ENCODE measurements at regions not wholly inside any gene's neighbourhood (a gene's known extent, or its start where the extent isn't known, plus 50 kb on each side); places are given as distances from the start of the nearest gene placed in this dataset.
"Not testable (repeated sequence)": the region's sequence is repeated elsewhere in the genome, so short reads cannot be mapped to it uniquely, and the experiment has no call there.

GRCh38 chr22:23451452-23452230, 128.4 kb downstream of the IGLL1 start:
- ATAC-seq; H3K4me1 Mint-ChIP-seq; H3K4me3 Mint-ChIP-seq; DNase-seq; H3K36me3 Mint-ChIP-seq (ENCODE audit: low read depth); H3K9me3 ChIP-seq (ENCODE audit: control insufficient read depth, low read length, poor library complexity, severe bottlenecking); H3K27ac Mint-ChIP-seq: not testable (repeated sequence)
- peaks cover 30% of the 10 kb centered on the region for H3K27me3 Mint-ChIP-seq

DNA sequence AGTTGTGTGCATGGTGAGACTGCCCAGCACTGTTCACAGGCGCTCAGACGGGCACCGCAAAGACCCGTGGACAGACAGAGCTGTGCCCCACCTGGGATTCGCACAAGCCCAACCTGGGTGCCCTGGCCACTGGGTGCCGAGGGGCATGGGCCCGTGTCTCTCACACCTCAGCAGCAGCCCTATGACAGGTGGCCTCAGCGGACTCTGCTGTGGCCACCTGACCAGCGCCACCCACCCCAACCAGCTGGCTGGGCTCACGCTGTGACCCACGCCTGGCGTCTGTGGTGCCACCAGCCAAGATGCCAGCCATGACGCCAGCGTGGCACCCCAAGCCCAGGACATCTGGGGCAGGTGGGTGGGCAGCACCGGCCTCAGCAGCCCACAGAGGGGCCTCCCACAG, 129.3 kb downstream of the IGLL1 start:
- peaks cover 22% of the 10 kb centered on the region for H3K27me3 Mint-ChIP-seq
- not testable (repeated sequence) for H3K4me1 Mint-ChIP-seq

GRCh38 chr22:23450434-23450795, 129.7 kb downstream of the IGLL1 start:
- no peak for DNase-seq
- peaks cover 22% of the 10 kb centered on the region for H3K27me3 Mint-ChIP-seq
- H3K9me3 ChIP-seq (ENCODE audit: control insufficient read depth, low read length, poor library complexity, severe bottlenecking) = no peaks in the 10 kb centered on the region
- no peaks in the 10 kb centered on the region for H3K4me1 Mint-ChIP-seq
- no peak overlapping the region for H3K4me3 Mint-ChIP-seq
- H3K36me3 Mint-ChIP-seq (ENCODE audit: low read depth) = peaks cover 3% of the 10 kb centered on the region
- ATAC-seq = no peak
- no peak overlapping the region for H3K27ac Mint-ChIP-seq

More for the DNA sequence above, 129.3 kb downstream of the IGLL1 start:
- H3K27ac Mint-ChIP-seq; DNase-seq; H3K36me3 Mint-ChIP-seq (ENCODE audit: low read depth); H3K9me3 ChIP-seq (ENCODE audit: control insufficient read depth, low read length, poor library complexity, severe bottlenecking); ATAC-seq; H3K4me3 Mint-ChIP-seq: not testable (repeated sequence)

GRCh38 chr22:23449748-23450433, 130.2 kb downstream of the IGLL1 start:
- H3K4me3 Mint-ChIP-seq; DNase-seq; H3K4me1 Mint-ChIP-seq; H3K27ac Mint-ChIP-seq; H3K36me3 Mint-ChIP-seq (ENCODE audit: low read depth); H3K9me3 ChIP-seq (ENCODE audit: control insufficient read depth, low read length, poor library complexity, severe bottlenecking); ATAC-seq: not testable (repeated sequence)
- peaks cover 19% of the 10 kb centered on the region for H3K27me3 Mint-ChIP-seq

DNA sequence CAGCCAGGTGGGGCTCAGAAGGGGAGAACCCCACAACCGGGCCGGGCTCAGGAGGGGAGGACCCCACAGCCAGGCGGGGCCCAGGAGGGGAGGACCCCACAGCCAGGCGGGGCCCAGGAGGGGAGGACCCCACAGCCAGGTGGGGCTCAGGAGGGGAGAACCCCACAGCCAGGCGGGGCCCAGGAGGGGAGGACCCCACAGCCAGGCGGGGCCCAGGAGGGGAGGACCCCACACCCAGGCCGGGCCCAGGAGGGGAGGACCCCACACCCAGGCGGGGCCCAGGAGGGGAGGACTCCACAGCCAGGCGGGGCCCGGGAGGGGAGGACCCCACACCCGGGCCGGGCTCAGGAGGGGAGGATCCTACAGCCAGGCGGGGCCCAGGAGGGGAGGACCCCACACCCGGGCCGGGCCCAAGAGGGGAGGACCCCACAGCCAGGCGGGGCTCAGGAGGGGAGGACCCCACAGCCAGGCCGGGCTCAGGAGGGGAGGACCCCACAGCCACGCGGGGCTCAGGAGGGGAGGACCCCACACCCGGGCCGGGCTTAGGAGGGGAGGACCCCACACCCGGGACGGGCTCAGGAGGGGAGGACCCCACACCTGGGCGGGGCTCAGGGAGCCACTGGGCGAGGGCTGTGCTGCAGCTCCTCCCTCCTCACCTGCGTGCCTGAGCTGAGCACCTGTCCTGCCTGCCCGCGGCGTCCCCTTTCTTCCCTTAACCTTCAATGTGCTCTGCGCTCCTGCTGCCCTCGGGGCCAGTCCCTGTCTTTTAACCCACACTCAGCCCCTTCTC, 131.4 kb downstream of the IGLL1 start:
- H3K4me3 Mint-ChIP-seq; ATAC-seq; H3K4me1 Mint-ChIP-seq; DNase-seq; H3K9me3 ChIP-seq (ENCODE audit: control insufficient read depth, low read length, poor library complexity, severe bottlenecking); H3K36me3 Mint-ChIP-seq (ENCODE audit: low read depth); H3K27ac Mint-ChIP-seq: not testable (repeated sequence)
- H3K27me3 Mint-ChIP-seq = peaks cover 11% of the 10 kb centered on the region

GRCh38 chr22:23446796-23447350, 133.2 kb downstream of the IGLL1 start:
- no peaks in the 10 kb centered on the region for H3K9me3 ChIP-seq (ENCODE audit: control insufficient read depth, low read length, poor library complexity, severe bottlenecking)
- no peak overlapping the region for H3K27ac Mint-ChIP-seq
- DNase-seq (no peak), ATAC-seq (no peak)
- H3K4me1 Mint-ChIP-seq = no peaks in the 10 kb centered on the region
- H3K36me3 Mint-ChIP-seq (ENCODE audit: low read depth) = peaks cover 3% of the 10 kb centered on the region
- peaks cover 6% of the 10 kb centered on the region for H3K27me3 Mint-ChIP-seq
- H3K4me3 Mint-ChIP-seq = no peak overlapping the region

- not testable (repeated sequence) for H3K36me3 Mint-ChIP-seq (ENCODE audit: low read depth); DNase-seq; H3K4me3 Mint-ChIP-seq; ATAC-seq; H3K27ac Mint-ChIP-seq; H3K4me1 Mint-ChIP-seq; H3K9me3 ChIP-seq (ENCODE audit: control insufficient read depth, low read length, poor library complexity, severe bottlenecking); H3K27me3 Mint-ChIP-seq
Measured at GRCh38 chr22:23446194-23446593, 133.9 kb downstream of the IGLL1 start.

DNA sequence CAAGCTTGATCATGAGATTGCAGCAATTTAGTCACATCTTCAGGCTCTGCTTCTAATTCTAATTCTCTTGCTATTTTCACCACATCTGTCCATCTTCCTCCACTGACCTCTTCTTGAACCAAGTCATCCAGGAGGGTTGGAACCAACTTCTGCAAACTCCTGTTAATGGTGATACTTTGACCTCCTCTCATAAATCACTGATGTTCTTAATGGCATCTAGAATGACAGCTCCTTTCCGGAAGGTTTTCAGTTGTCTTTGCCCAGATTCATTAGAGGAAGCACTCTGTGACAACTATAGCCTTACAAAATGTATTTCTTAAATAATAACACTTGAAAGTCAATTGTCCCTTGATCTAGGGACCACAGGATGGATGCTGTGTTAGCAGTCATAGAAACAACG, 136.2 kb downstream of the IGLL1 start:
- H3K27me3 Mint-ChIP-seq = peaks cover 12% of the 10 kb centered on the region
- not testable (repeated sequence) for H3K36me3 Mint-ChIP-seq (ENCODE audit: low read depth); H3K27ac Mint-ChIP-seq; H3K4me1 Mint-ChIP-seq; DNase-seq; H3K9me3 ChIP-seq (ENCODE audit: control insufficient read depth, low read length, poor library complexity, severe bottlenecking); H3K4me3 Mint-ChIP-seq; ATAC-seq

DNA sequence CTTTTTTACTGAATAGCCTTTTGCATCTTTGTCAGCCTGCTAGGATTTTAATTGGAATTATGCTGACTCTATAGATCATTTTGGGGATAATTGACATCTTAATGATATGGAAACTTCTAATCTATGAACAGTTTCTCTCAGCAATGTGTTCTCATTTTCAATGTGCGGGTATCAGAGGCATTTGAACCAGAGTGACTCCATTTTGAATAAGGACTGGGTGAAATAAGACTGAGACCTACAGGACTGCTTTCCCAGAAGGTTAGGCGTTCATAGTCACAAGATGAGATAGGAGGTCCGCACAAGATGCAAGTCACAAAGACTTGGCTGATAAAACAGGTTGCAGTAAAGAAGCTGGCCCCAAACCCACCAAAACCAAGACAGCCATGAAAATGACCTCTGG, 140.5 kb downstream of the IGLL1 start:
- not testable (repeated sequence) for H3K4me1 Mint-ChIP-seq; DNase-seq; H3K9me3 ChIP-seq (ENCODE audit: control insufficient read depth, low read length, poor library complexity, severe bottlenecking); H3K36me3 Mint-ChIP-seq (ENCODE audit: low read depth); ATAC-seq; H3K27ac Mint-ChIP-seq; H3K4me3 Mint-ChIP-seq
- H3K27me3 Mint-ChIP-seq = peaks cover 24% of the 10 kb centered on the region

- DNase-seq (no peak), ATAC-seq (no peak)
- H3K9me3 ChIP-seq (ENCODE audit: control insufficient read depth, low read length, poor library complexity, severe bottlenecking) = no peaks in the 10 kb centered on the region
- H3K36me3 Mint-ChIP-seq (ENCODE audit: low read depth) = no peaks in the 10 kb centered on the region
- H3K4me1 Mint-ChIP-seq = peaks cover 4% of the 10 kb centered on the region
- H3K27me3 Mint-ChIP-seq = peaks cover 24% of the 10 kb centered on the region
- no peak overlapping the region for H3K4me3 Mint-ChIP-seq
- no peak overlapping the region for H3K27ac Mint-ChIP-seq
Measured at GRCh38 chr22:23438216-23438615, 141.9 kb downstream of the IGLL1 start.

DNA sequence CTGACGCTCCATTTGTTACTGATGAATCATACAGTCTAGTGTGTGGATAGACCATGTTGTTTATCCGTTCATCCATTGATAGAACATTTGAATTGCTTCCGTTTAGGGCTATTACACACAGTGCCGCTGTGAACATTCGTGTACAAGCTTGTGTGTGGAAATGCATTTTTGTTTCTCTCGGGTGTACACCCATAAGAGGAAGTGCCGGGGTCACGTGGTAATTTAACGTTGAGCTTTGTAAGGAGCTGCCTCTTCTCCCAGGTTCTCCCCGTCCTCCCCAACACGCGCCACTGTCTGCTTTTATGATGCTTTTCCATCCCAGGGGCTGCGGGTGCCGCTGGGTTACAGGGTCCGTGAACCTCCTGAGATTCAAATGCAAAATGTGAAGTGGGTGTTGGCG, 142.3 kb downstream of the IGLL1 start:
- H3K9me3 ChIP-seq (ENCODE audit: control insufficient read depth, low read length, poor library complexity, severe bottlenecking) = no peaks in the 10 kb centered on the region
- no peak overlapping the region for H3K4me3 Mint-ChIP-seq
- peaks cover 6% of the 10 kb centered on the region for H3K4me1 Mint-ChIP-seq
- ATAC-seq = no peak
- DNase-seq = no peak
- H3K27me3 Mint-ChIP-seq = peaks cover 24% of the 10 kb centered on the region
- no peak overlapping the region for H3K27ac Mint-ChIP-seq
- no peaks in the 10 kb centered on the region for H3K36me3 Mint-ChIP-seq (ENCODE audit: low read depth)

DNA sequence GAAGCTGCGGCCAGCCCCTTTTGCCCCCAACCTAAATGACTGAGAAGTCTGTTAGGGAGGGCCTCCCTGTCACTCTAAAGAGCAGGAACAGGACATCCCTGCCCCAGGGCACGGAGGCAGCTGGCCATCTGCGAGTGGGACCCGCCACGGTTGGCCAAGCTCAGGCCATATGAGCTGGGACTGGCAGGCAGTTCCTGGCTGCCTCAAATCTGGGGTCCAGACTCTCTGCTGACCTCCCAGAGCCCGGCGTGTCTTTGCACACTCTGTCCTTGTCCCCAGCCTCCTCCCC, 143.0 kb downstream of the IGLL1 start:
- not testable (repeated sequence) for H3K27ac Mint-ChIP-seq; DNase-seq; H3K36me3 Mint-ChIP-seq (ENCODE audit: low read depth); ATAC-seq; H3K9me3 ChIP-seq (ENCODE audit: control insufficient read depth, low read length, poor library complexity, severe bottlenecking); H3K4me3 Mint-ChIP-seq; H3K4me1 Mint-ChIP-seq
- peaks cover 19% of the 10 kb centered on the region for H3K27me3 Mint-ChIP-seq

- H3K4me3 Mint-ChIP-seq; DNase-seq; H3K27ac Mint-ChIP-seq; H3K4me1 Mint-ChIP-seq; H3K36me3 Mint-ChIP-seq (ENCODE audit: low read depth); H3K9me3 ChIP-seq (ENCODE audit: control insufficient read depth, low read length, poor library complexity, severe bottlenecking); ATAC-seq: not testable (repeated sequence)
- H3K27me3 Mint-ChIP-seq = peaks cover 24% of the 10 kb centered on the region
Measured at GRCh38 chr22:23436354-23437106, 143.6 kb downstream of the IGLL1 start.
